ENCODE measurements at regions not wholly inside any gene's neighbourhood (a gene's known extent, or its start where the extent isn't known, plus 50 kb on each side); places are given as distances from the start of the nearest gene placed in this dataset.

- TF ChIP-seq, protein P1, sequence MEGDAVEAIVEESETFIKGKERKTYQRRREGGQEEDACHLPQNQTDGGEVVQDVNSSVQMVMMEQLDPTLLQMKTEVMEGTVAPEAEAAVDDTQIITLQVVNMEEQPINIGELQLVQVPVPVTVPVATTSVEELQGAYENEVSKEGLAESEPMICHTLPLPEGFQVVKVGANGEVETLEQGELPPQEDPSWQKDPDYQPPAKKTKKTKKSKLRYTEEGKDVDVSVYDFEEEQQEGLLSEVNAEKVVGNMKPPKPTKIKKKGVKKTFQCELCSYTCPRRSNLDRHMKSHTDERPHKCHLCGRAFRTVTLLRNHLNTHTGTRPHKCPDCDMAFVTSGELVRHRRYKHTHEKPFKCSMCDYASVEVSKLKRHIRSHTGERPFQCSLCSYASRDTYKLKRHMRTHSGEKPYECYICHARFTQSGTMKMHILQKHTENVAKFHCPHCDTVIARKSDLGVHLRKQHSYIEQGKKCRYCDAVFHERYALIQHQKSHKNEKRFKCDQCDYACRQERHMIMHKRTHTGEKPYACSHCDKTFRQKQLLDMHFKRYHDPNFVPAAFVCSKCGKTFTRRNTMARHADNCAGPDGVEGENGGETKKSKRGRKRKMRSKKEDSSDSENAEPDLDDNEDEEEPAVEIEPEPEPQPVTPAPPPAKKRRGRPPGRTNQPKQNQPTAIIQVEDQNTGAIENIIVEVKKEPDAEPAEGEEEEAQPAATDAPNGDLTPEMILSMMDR (IDR thresholded peaks at IDR 0.05), result no peak
- TF ChIP-seq POLR2A (IDR thresholded peaks at IDR 0.05), result no peak
These were observed 399.6 kb upstream of the IRX1 start for GRCh38 chr5:3195994-3196393.

Data from thyroid gland (tissue), 4 donors.